Suppressor macrophage treated with lipopolysaccharide for 1 hour (primary cell): ENCODE measurements at regions not wholly inside any gene's neighbourhood (a gene's known extent, or its start where the extent isn't known, plus 50 kb on each side); places are given as distances from the start of the nearest gene placed in this dataset.

ENCODE experiments used
- DNase-seq, 3 donors: peaks; one replicate each; pipeline ENCODE4 v3.0.0-alpha.2; 2020 to 2022

DNA sequence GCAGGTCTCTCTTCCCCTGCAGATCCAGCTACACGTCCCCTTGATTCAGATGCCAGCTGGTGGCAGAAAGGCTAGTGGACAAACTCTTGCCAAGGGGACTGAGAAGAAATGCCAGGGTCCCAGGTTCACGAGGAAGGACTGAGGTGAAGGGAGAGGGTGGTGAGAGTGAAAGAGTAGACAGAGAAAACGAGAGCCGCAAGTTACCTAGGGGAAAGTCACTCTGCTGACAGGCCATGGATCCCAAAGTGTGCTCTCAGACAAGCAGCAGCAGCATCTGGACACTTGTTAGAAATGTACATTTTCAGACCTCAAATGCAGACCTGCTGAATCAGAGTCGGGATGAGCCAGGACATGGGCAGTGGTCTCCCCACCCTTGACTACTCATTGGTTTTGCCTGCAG is 192.3 kb downstream of the FGFR2 start:
- no peak for DNase-seq

DNA sequence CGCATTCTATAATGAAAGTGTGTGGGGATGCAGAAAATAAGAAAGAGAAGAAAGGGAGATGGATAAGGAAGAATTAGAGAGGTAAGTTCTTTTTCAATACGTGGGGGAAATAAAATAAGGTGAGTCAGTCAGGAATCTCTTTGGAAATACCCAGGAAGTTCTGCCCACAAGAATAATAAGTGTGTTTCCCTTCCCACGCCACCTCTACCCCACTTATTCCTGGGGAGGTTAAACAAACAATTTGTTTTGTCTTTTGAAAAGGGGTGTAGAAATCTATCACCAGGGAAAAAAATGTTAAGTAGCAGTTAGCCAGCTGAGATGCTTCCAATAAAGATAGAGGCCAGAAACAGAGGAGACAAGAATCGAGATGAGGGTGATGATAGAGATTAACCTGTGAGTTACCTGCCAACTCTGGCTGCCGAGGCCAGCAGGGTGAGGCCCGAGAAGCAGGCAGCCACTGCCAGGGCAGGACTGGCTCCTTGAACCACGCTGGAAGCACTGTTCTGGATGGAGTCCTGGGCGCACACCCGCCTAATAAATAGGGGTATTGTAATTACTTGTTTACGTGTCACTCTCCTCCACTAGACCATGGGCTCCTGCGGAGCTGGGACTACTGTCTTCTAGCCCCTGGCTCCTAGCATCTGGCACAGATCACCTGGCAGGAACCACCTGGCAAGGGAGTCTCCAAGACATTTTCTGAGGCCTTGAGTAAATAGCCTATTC is 191.3 kb downstream of the FGFR2 start:
- DNase-seq = no peak

DNA sequence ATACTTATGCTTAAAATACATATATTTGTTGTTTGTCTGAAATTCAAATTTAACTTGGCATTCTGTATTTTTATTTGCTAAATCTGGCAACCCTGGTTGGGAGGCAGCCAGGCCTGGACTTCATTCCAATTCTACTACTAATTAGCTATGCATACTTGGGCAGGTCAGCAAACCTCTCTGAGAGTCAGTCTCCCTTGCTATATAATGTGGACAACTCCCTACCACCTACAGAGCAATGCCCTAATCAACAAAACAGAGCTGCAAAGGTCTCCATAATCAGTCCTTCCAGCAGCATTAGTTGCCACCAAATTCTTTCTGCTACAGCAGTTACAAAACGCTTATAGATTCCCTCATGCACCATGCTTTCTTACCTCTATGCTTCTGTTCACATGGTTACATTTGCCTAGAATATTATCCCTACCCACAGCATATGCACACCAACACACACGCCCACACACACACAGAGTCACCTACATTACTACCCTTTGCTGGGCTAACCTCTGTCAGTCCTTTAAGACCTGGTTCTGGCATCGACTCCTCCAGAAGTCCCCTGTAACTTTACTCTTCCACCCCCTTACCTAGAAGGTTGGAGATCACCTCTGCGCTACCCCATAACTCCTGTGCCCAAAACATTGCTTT is 188.7 kb downstream of the FGFR2 start:
- no peak for DNase-seq

DNA sequence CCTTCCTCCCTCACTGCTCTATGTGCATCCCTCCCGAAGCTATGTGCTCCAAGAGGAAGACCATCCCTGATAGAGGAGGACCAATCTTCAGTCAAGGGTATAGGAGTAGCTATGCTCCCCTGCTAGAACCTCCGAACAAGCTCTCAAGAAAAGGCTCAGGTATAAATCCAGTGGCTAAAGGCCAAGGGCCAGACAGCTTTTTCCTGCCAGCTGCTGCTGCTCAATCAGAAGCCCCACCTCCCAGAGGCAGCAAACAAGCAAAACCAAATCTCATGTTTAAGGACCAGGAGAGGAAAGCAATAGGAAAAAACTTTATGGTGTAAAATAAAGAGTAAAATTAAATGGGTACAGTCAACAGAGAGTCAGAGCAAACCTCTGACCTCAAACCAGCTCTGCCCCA is 187.2 kb downstream of the FGFR2 start:
- DNase-seq = no peak

DNA sequence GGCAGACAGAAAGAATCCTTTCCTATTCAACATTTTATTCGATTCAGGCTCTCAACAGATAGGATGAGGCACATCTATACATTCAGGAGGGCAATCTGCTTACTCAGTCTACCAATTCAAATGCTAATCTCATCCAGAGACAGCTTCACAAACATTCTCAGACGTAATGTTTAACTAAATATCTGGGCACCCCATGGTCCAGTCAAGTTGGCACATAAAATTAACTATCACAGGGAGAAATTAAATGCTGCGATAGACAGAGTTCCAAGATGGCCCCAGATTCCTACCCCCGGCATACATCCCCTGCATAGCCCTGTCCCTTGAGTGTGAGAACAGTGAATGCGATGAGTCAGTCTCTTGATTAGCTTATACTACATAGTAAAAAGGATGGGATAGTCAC is 184.3 kb downstream of the FGFR2 start:
- DNase-seq = no peak

DNA sequence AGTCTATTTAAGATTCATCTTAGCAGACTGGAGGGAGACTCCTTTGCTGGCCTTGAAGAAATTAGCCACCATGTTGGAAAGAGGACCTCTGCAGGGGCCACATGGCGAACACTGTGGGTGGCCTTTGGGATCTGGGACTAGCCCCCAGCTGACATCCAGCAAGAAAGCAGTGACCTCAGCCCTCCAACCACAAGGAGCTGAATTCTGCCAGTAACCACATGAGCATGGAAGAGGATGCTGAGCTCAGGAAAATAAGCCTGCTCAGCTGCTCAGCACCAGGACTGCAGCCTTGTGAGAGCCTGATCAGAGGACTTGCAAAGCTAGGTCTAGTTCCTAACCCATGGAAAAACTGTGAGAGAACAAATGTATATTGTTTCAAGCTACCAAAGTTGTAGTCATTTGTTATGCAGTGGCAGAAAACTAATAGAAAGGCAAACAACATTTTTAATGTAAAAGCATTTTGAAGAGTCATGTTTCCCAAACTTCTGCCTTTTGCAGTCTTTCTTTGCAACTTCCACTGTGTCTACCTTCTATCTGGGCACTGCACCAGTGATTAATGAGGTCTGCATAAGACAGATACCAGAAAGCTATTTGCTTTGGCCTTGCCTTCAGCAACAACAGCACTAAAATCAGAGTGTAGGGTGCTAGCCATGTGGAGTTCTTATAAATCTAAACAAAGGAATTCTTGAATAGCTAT is 183.7 kb downstream of the FGFR2 start:
- no peak for DNase-seq

DNA sequence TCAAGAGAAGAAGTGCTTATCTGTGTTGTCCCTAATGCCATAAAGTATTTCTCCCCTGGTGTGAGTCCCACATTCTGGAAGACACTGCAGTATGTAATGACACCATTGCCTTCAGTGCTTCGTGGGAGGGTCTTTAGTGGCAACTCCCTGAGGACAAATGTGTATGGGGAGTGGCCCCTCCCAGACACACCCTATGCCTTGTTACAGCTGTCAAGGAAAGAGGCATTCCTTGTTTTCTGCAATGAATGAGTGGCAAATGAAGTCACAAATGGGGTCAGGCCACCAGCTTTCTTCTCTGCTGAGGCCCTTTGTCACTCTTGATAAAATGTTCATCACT is 183.2 kb downstream of the FGFR2 start:
- DNase-seq = no peak

DNA sequence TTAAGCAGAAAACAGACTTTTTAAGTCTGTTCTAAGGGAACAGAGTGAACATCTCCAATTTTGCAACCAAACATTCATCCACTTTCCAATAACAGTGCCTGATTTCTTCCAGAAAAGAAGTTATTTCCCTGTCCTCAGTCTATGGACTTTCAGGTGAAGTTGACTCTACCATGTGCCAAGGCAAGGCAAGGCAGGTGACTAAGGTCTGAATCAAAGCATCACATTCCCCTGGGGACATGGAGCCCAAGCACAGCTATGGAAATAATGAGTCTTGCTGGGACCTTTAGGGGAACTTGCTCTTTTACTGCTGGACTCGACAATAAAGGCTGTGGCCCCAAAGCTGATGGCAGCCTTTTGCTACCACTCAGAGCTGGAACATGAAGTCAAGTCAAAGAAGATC is 182.2 kb downstream of the FGFR2 start:
- DNase-seq = no peak

DNA sequence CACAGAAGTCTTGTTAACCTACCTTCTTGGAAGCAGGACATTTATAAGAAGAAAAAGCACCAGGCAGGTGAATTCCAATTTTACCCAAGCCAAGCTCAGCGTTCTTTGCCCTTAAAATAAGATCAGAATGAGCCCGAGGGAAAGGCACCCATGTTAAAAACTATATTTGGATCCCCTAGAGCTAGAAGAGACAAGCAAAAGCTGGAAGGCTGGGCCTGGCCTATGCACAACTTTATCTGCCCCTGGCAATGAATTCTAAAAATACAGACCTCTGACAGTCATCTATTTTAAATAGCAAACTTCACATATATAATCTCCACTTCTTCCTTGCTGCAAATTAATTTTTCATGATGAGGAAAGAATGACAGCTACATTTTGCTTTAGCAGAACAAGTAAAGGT is 180.9 kb downstream of the FGFR2 start:
- no peak for DNase-seq

DNA sequence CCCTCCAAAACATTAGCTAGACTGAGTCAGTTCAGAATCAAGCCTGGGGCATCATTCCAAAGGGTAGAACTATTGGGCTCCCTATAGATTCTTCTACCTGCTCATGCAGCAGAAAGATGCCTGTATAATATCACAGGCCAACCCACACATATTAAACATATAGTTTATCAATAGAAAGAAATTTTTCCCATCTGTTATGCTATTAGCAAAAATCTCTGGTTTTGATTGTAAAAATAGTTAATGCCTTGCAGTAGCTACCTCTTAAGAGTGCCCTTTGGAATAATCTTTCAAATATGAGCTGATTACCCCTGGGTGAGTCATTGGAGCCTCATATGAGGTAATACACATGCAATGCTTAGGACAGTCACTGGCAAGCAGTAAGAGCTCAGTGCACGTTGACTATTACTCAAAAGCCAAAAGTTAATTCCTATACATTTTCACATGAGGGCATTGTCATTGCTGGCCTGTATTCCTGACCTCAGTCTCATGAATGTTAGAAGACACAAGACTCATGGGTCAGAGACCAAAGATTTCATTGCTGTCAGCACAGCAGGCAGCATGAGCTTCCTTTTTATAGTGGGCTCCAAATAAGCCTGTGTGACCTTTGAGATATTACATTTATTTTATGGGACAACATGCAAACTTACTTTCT is 180.0 kb downstream of the FGFR2 start:
- peak; percentile 1 to 33 (median 18) for DNase-seq

DNA sequence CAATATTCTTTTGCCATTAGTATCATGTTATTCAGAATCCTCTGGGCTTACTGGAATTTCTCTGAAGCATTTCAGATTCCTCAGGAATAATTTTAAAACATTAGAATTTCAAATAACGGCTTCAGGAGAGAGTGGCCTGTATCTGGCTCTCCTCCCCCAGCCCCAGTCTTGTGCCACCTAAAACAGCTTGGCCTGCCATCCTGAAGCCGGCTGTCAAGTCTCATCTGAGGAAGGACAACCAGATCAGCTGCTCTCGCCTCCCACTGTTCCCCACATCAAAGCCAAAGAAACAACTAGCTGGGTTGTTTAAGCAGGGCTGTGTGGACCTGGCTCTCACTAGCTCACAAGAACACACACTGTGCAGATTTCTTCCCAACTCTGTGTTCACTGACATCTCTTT is 178.2 kb downstream of the FGFR2 start:
- DNase-seq = no peak

DNA sequence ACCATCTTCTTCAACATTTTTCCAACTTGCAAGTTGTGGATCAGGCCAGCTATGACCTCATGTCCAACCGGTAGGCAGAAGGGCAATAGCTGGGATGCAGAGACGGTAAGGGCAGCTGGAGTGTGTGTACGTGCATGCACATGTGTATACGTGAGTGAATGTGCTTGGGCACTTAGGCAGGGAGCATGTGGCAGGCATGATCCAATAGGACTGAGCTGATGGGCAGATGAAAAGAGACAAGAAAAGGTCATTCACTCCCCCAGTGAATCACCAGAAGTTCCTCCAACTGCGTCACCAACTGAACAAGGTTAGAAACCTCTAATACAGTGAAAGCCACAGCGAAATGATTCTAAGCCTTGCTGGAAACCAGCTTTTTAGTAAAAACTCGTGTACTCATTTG is 176.1 kb downstream of the FGFR2 start:
- DNase-seq = no peak

DNA sequence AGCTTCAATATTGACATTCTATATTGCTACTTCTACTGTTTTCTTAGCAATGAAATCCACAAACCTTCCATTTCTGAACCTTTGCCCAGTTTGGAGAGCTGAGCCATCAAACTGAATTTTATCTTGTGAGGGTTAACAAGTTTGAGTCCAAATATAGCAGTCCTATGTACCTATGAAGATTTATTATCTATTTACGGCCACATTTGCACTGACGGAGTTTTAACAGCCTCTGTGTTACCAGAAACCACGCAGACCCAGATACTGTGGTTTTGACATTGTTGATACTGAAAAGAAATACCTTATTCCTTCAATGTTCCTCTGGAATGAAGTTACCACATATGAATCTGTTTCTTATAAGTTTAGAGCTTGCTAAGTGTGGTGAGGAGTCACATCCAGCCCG is 172.6 kb downstream of the FGFR2 start:
- DNase-seq = no peak

DNA sequence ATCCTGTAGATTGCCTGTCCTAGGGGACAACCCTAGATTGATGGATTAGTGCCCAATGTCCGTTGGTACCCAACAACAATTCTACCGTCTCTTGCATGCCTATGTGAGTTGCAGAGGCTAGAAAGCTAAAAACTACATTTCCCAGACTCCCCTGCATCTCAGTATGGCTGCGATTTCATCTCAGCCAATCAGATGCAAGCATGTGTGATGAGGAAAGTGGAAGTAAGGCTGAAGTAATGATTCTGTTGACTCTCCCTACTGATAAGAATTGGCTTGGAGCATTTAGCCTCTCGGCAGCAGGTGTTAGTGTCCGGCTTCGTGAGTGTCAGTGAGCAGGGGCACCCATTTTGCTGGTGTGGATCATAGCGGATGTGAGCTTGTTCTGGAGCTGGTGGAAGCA is 171.9 kb downstream of the FGFR2 start:
- DNase-seq = no peak
